ENCODE measurements at regions not wholly inside any gene's neighbourhood (a gene's known extent, or its start where the extent isn't known, plus 50 kb on each side); places are given as distances from the start of the nearest gene placed in this dataset.

- H3K27me3 Mint-ChIP-seq: no peaks in the 10 kb centered on the region
- no peak overlapping the region for H3K27ac Mint-ChIP-seq
- ATAC-seq (ENCODE audit: poor library complexity) (no peak), DNase-seq (peak in 3 of 14 experiments; percentile 18 to 22 (median 19))
- no peak for TF ChIP-seq CTCF (IDR thresholded peaks at IDR 0.05)
- ChIA-PET POLR2A (no interaction called here), CTCF (no interaction called here)
- Histone ChIP-seq H3K27ac (ENCODE audit: low read depth in 1 of 2, low read length in 2 of 2) (no peak overlapping the region), H3K4me3 (ENCODE audit: low read length) (no peak overlapping the region), H3K36me3 (ENCODE audit: insufficient read depth, low read length) (no peaks in the 10 kb centered on the region), H3K27me3 (ENCODE audit: control insufficient read depth in 1 of 2, insufficient read depth in 2 of 2, low read length in 2 of 2) (no peaks in the 10 kb centered on the region), H3K9me3 (ENCODE audit: control insufficient read depth in 1 of 2, insufficient read depth in 1 of 2, low read length in 2 of 2) (peaks cover 0 to 5% of the 10 kb centered on the region in 2 experiments), H3K4me1 (ENCODE audit: insufficient read depth, low read length) (no peaks in the 10 kb centered on the region)
- H3K9me3 Mint-ChIP-seq: no peaks in the 10 kb centered on the region
- intact Hi-C loops (cut with DNase I, micrococcal nuclease): no loop called here
- H3K36me3 Mint-ChIP-seq (ENCODE audit: low read depth): no peaks in the 10 kb centered on the region
- no peaks in the 10 kb centered on the region for H3K4me1 Mint-ChIP-seq (ENCODE audit: low read depth)
- H3K4me3 Mint-ChIP-seq: no peak overlapping the region
These were observed 498.1 kb downstream of the LMO4 start for GRCh38 chr1:87826681-87827251.

GRCh38 chr1:87829360-87829759 lies 500.7 kb downstream of the LMO4 start:
- Mint-ChIP-seq H3K4me3 (no peak overlapping the region), H3K27me3 (no peaks in the 10 kb centered on the region), H3K27ac (no peak overlapping the region), H3K9me3 (no peaks in the 10 kb centered on the region), H3K4me1 (ENCODE audit: low read depth) (no peaks in the 10 kb centered on the region), H3K36me3 (ENCODE audit: low read depth) (no peaks in the 10 kb centered on the region)
- no peaks in the 10 kb centered on the region for H3K36me3 ChIP-seq (ENCODE audit: insufficient read depth, low read length)
- ATAC-seq (ENCODE audit: poor library complexity) (no peak), DNase-seq (no peak)
- H3K4me3 ChIP-seq (ENCODE audit: low read length): no peak overlapping the region
- H3K27ac ChIP-seq (ENCODE audit: low read depth in 1 of 2, low read length in 2 of 2): no peak overlapping the region
- H3K4me1 ChIP-seq (ENCODE audit: insufficient read depth, low read length): no peaks in the 10 kb centered on the region
- H3K27me3 ChIP-seq (ENCODE audit: control insufficient read depth in 1 of 2, insufficient read depth in 2 of 2, low read length in 2 of 2): no peaks in the 10 kb centered on the region
- POLR2A ChIA-PET: no interaction called here
- TF ChIP-seq CTCF (IDR thresholded peaks at IDR 0.05): no peak
- peaks cover 0 to 5% of the 10 kb centered on the region in 2 experiments for H3K9me3 ChIP-seq (ENCODE audit: control insufficient read depth in 1 of 2, insufficient read depth in 1 of 2, low read length in 2 of 2)
- intact Hi-C loops (cut with DNase I, micrococcal nuclease): no loop called here
- CTCF ChIA-PET: no interaction called here

- intact Hi-C loops (cut with DNase I, micrococcal nuclease): no loop called here
- no peaks in the 10 kb centered on the region for H3K27me3 Mint-ChIP-seq
- H3K4me1 ChIP-seq (ENCODE audit: insufficient read depth, low read length): no peaks in the 10 kb centered on the region
- no peaks in the 10 kb centered on the region for H3K27me3 ChIP-seq (ENCODE audit: control insufficient read depth in 1 of 2, insufficient read depth in 2 of 2, low read length in 2 of 2)
- no peaks in the 10 kb centered on the region for H3K36me3 Mint-ChIP-seq (ENCODE audit: low read depth)
- ATAC-seq (ENCODE audit: poor library complexity): no peak
- ChIA-PET CTCF (no interaction called here), POLR2A (no interaction called here)
- peaks cover 0 to 5% of the 10 kb centered on the region in 2 experiments for H3K9me3 ChIP-seq (ENCODE audit: control insufficient read depth in 1 of 2, insufficient read depth in 1 of 2, low read length in 2 of 2)
- H3K36me3 ChIP-seq (ENCODE audit: insufficient read depth, low read length): no peaks in the 10 kb centered on the region
- no peak overlapping the region for H3K27ac ChIP-seq (ENCODE audit: low read depth in 1 of 2, low read length in 2 of 2)
- no peaks in the 10 kb centered on the region for H3K9me3 Mint-ChIP-seq
- no peak overlapping the region for H3K27ac Mint-ChIP-seq
- no peak for DNase-seq
- H3K4me3 ChIP-seq (ENCODE audit: low read length): no peak overlapping the region
- no peaks in the 10 kb centered on the region for H3K4me1 Mint-ChIP-seq (ENCODE audit: low read depth)
- H3K4me3 Mint-ChIP-seq: no peak overlapping the region
- TF ChIP-seq CTCF (IDR thresholded peaks at IDR 0.05): no peak
These were observed 501.8 kb downstream of the LMO4 start for GRCh38 chr1:87830432-87830978.

All from CD4-positive, alpha-beta T cell (primary cell).